ENCODE measurements at regions not wholly inside any gene's neighbourhood (a gene's known extent, or its start where the extent isn't known, plus 50 kb on each side); places are given as distances from the start of the nearest gene placed in this dataset.
"Not testable (repeated sequence)": the region's sequence is repeated elsewhere in the genome, so short reads cannot be mapped to it uniquely, and the experiment has no call there.

DNA sequence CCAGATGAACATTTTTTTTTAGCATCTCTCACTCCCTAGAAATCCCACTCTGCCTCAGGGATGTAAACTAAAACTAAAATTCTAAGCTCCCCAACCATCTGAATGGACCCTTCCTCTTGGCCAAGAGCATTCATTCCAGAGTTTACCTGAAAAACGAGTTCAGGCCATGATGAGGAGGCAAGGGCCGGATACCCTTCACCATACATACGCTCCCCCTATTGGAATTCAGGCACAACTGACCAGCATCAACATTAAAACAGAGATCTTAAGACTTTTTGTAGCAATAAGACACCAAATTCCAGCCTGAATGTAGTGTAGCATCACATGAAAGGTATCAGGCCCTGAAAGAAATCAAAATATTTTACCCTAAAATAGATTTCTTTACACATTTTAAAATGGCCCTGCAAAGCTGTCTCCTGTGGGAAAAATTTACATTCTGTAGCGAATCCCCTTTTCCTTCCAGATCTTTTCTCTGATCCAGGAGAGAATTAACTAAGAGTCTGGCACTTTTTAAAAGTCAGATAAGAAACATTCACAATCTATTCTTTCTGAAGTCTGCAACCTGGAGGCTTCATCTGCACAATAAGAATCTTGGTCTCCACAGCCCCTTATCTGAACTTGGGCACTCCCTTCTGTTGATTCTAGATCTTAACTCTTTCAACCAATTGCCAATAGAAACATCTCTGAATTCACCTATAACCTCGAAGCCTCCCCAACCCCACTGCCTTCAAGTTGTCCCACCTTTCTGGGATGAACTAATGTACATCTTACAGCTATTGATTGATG, 888.5 kb downstream of the UQCRFS1 start:
- Mint-ChIP-seq H3K4me1 (ENCODE audit: low read depth) (peaks cover 12% of the 10 kb centered on the region), H3K27ac (no peak overlapping the region), H3K36me3 (ENCODE audit: low read depth) (peaks cover 7% of the 10 kb centered on the region), H3K4me3 (no peak overlapping the region), H3K9me3 (peaks cover 6% of the 10 kb centered on the region), H3K27me3 (ENCODE audit: low read depth) (no peaks in the 10 kb centered on the region)

DNA sequence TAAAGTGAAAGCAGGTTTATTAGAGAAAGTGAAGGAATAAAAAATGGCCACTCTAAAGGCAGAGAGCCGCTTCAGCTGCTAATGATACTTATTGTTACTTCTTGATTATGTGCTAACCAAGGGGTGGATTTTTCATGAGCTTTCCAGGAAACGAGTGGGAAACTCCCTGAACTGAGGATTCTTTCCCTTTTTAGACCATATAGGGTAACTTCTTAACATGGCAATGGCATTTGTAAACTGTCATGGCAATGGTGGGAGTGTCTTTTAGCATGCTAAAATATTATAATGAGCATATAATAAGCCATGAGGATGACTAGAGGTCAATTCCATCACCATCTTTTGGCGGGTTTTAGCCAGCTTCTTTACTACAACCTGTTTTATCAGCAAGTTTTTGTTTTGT, 890.0 kb downstream of the UQCRFS1 start:
- peaks cover 12% of the 10 kb centered on the region for H3K4me1 Mint-ChIP-seq (ENCODE audit: low read depth)
- H3K36me3 Mint-ChIP-seq (ENCODE audit: low read depth), result no peaks in the 10 kb centered on the region
- no peak overlapping the region for H3K27ac Mint-ChIP-seq
- H3K27me3 Mint-ChIP-seq (ENCODE audit: low read depth), result no peaks in the 10 kb centered on the region
- H3K4me3 Mint-ChIP-seq, result no peak overlapping the region
- no peaks in the 10 kb centered on the region for H3K9me3 Mint-ChIP-seq

DNA sequence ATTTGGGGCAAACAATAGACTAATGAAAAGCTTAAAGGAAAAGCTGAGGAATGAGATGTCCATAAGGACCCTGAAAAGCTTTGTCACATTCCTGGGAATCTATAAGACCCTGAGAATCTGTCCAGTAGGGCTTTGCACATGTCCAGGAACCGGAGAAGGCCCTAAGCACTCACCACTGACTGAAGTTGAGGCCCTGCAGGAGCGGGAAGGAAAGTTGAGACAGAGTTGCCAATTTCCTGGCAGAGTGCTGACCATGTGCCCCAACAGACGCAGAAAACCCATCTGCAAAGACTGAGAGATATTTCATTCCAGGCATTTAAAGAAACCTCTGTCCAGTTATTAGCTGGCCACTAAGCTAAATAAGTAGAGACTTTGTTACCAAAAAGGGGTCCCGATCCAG, 890.5 kb downstream of the UQCRFS1 start:
- H3K9me3 Mint-ChIP-seq, result no peaks in the 10 kb centered on the region
- H3K4me3 Mint-ChIP-seq, result no peak overlapping the region
- no peak overlapping the region for H3K27ac Mint-ChIP-seq
- H3K36me3 Mint-ChIP-seq (ENCODE audit: low read depth), result no peaks in the 10 kb centered on the region
- no peaks in the 10 kb centered on the region for H3K27me3 Mint-ChIP-seq (ENCODE audit: low read depth)
- H3K4me1 Mint-ChIP-seq (ENCODE audit: low read depth), result peaks cover 12% of the 10 kb centered on the region

DNA sequence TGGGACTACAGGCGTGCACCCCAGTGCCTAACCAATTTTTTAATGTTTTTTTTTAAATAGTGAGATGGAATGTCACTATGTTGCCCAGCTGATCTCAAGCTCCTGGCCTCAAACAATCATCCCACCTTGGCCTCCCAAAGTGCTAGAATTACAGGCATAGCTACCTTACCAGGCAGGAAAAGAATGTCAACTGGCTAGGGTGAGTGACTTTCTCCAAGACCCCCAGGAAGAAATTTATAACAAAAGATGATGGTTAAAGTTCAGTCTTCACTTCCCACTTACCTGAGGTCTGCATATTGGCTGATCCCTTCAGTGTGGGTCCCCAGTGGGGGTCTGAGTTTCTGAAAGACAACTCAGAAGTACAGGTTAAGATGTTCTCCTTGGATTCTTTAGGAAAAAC, 893.0 kb downstream of the UQCRFS1 start:
- Mint-ChIP-seq H3K4me1 (ENCODE audit: low read depth) (no peaks in the 10 kb centered on the region), H3K27me3 (ENCODE audit: low read depth) (no peaks in the 10 kb centered on the region), H3K9me3 (no peaks in the 10 kb centered on the region), H3K36me3 (ENCODE audit: low read depth) (no peaks in the 10 kb centered on the region), H3K4me3 (no peak overlapping the region), H3K27ac (no peak overlapping the region)

DNA sequence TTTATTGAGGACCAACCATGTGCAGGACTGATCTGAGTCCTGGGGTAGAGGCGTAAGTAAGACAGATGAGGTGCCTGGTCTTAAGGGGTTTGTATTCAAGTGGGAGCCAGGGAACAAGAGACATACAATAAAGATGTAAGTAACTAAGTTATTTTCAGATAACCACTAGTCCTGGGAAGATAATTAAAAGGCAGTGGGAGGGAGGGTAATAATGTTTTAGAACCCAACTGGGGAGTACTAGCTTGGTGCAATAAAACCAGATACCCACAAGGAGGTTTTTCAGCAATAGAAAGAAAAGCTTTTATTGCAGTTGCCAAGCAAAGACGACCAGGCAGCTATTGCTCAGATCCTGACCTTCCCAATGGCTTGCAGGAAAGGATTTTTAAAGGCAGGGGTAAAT, 893.7 kb downstream of the UQCRFS1 start:
- Mint-ChIP-seq H3K27ac (no peak overlapping the region), H3K4me1 (ENCODE audit: low read depth) (no peaks in the 10 kb centered on the region), H3K4me3 (no peak overlapping the region), H3K36me3 (ENCODE audit: low read depth) (no peaks in the 10 kb centered on the region), H3K27me3 (ENCODE audit: low read depth) (no peaks in the 10 kb centered on the region), H3K9me3 (no peaks in the 10 kb centered on the region)

DNA sequence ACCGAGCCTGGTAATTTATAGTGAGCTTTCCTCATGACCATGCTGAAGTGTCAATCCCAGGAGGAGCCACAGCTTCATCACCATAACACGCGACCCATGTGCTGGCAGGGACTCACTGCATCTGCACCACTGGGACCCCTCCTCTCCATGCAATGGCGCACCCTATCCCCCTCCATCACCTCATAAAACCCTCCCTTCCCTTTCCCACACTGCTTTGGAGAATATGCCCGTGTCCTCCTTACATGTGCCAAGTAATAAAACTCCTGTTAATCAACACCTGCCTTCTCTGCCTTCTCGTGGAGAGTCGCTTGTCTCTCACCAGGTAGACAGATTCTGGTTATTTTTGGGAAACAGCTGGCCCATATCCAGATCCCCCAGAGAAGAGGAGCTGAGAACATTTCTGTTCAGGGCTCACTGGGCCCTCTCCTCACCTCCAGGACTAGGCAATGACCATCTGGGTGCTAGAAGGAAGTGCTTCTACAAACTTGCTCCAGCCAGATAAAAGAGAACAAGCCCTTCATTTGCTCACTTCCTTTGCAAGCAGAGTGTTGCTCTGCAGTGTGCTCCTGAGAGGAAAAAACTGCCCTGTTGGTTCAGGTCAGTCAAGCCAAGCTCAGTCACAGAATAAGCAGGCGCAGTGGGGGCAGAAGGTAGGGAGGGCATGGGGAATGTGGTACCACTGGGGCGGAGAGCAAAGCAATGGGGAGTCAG, 894.3 kb downstream of the UQCRFS1 start:
- Mint-ChIP-seq H3K36me3 (ENCODE audit: low read depth) (no peaks in the 10 kb centered on the region), H3K9me3 (no peaks in the 10 kb centered on the region), H3K4me3 (no peak overlapping the region), H3K4me1 (ENCODE audit: low read depth) (no peaks in the 10 kb centered on the region), H3K27ac (no peak overlapping the region), H3K27me3 (ENCODE audit: low read depth) (no peaks in the 10 kb centered on the region)

DNA sequence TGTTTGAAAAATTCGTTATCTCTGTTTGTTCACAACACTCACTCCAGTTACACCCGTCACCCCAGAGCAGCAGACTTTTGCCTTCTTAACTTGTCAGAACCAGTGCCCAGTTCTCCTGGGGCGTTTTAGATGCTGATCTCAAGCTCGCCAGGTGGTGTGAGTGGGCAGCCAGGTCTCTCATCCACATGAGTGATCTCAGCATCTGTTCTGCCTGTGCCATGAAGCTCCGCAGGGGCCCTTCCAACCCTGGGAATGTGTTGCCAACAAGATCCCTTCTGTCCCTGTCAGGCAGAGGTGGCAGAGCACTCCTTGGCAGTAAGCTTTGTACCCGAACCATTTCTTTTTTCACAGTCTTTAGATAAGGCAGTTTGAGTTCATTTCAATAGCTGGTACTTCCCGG, 896.5 kb downstream of the UQCRFS1 start:
- H3K9me3 Mint-ChIP-seq, result no peaks in the 10 kb centered on the region
- H3K27ac Mint-ChIP-seq, result no peak overlapping the region
- H3K36me3 Mint-ChIP-seq (ENCODE audit: low read depth), result peaks cover 3% of the 10 kb centered on the region
- H3K4me1 Mint-ChIP-seq (ENCODE audit: low read depth), result no peaks in the 10 kb centered on the region
- no peaks in the 10 kb centered on the region for H3K27me3 Mint-ChIP-seq (ENCODE audit: low read depth)
- H3K4me3 Mint-ChIP-seq, result no peak overlapping the region

DNA sequence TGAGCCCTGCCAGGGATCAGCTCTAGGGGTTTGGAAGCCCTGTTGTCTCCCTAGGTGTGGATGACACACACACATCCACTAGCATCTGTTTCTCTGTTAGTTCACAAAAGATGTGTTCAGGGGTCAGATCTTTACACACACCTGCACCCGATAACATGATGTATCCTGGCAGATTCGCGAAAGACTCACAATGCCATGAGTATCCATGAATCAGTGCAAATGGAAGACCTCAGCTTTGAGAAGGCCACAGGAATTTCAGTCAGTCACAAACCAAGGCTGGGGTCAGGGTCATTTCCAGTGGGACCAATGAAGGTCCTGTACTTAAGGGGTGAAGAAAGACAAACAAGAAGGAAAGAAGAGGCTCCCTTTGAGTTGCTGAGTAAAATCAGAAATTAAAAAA, 898.2 kb downstream of the UQCRFS1 start:
- Mint-ChIP-seq H3K36me3 (ENCODE audit: low read depth) (peaks cover 3% of the 10 kb centered on the region), H3K27me3 (ENCODE audit: low read depth) (no peaks in the 10 kb centered on the region), H3K9me3 (no peaks in the 10 kb centered on the region), H3K4me3 (no peak overlapping the region), H3K4me1 (ENCODE audit: low read depth) (no peaks in the 10 kb centered on the region), H3K27ac (no peak overlapping the region)

DNA sequence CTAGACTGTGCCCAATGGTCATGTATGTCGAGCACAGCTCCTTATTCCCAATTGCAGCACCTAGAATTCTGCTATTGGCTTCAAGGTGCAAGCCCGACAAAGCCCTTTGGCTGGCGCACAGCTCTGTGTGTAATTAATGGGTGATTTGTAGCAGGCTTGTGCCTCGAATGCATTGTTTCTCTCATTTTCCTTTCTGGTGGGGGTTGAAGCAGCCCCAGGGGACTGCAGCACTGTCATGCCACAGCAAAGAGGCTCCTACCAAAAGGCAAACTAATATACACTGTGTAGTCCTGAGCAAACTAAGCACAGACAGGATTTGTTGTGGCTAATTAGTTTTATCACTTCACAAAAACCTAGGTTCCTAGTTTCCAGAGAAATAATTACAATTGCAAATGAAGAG, 898.7 kb downstream of the UQCRFS1 start:
- H3K27me3 Mint-ChIP-seq (ENCODE audit: low read depth), result no peaks in the 10 kb centered on the region
- peaks cover 3% of the 10 kb centered on the region for H3K36me3 Mint-ChIP-seq (ENCODE audit: low read depth)
- H3K4me3 Mint-ChIP-seq, result no peak overlapping the region
- H3K4me1 Mint-ChIP-seq (ENCODE audit: low read depth), result no peaks in the 10 kb centered on the region
- no peaks in the 10 kb centered on the region for H3K9me3 Mint-ChIP-seq
- H3K27ac Mint-ChIP-seq, result no peak overlapping the region

DNA sequence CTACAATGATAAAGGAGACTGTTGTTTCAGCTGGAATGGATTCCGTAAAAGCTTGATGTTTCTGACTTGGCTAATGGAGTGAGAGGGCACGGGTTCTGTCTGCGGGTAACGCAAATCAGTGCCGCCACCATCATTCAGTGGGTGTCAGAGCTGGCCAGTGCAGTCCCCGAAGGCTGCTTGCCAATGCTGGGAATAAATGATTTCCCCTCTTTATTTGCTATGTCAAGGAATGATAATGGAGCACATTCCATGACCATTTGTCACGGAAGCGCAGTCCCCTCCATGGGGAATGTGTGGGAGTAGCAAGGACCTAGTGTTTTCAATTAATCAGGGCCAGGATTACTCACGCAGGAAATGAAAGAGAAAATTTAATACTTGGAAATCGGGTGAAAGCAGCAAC, 899.3 kb downstream of the UQCRFS1 start:
- H3K36me3 Mint-ChIP-seq (ENCODE audit: low read depth), result peaks cover 3% of the 10 kb centered on the region
- no peak overlapping the region for H3K27ac Mint-ChIP-seq
- no peaks in the 10 kb centered on the region for H3K9me3 Mint-ChIP-seq
- H3K4me1 Mint-ChIP-seq (ENCODE audit: low read depth), result no peaks in the 10 kb centered on the region
- no peak overlapping the region for H3K4me3 Mint-ChIP-seq
- no peaks in the 10 kb centered on the region for H3K27me3 Mint-ChIP-seq (ENCODE audit: low read depth)

DNA sequence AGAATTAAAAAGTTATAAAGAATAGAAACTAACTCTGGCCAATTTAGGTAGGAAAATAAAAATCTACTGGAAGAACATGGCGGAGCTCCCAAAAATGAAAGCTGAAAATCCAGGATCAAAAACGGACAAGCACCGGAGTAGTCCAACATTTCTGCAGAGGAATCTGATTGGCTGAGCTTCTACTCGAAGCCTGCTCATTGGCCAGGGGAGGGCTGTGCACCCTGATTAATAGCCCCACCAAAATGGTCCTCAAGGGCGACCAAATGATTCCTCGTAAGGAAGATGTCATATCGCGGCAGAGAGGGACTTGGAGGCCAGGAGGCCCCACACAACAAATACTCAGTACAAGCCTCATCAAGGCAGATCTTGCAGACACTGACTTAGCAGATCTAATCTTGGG, 900.7 kb downstream of the UQCRFS1 start:
- H3K27me3 Mint-ChIP-seq (ENCODE audit: low read depth), result no peaks in the 10 kb centered on the region
- no peaks in the 10 kb centered on the region for H3K9me3 Mint-ChIP-seq
- no peak overlapping the region for H3K27ac Mint-ChIP-seq
- H3K4me1 Mint-ChIP-seq (ENCODE audit: low read depth), result no peaks in the 10 kb centered on the region
- H3K36me3 Mint-ChIP-seq (ENCODE audit: low read depth), result peaks cover 3% of the 10 kb centered on the region
- H3K4me3 Mint-ChIP-seq, result no peak overlapping the region

DNA sequence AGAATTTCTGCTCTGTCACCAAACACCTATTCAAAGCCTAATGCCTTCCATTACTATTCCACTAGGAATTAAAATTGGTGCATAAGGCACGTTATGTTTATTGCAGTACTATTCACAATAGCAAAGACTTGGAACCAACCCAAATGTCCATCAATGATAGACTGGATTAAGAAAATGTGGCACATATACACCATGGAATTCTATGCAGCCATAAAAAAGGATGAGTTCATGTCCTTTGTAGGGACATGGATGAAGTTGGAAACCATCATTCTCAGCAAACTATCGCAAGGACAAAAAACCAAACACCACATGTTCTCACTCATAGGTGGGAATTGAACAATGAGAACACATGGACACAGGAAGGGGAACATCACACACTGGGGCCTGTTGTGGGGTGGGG, 902.1 kb downstream of the UQCRFS1 start:
- not testable (repeated sequence) for H3K4me1 Mint-ChIP-seq (ENCODE audit: low read depth); H3K27me3 Mint-ChIP-seq (ENCODE audit: low read depth); H3K27ac Mint-ChIP-seq; H3K4me3 Mint-ChIP-seq; H3K36me3 Mint-ChIP-seq (ENCODE audit: low read depth); H3K9me3 Mint-ChIP-seq

DNA sequence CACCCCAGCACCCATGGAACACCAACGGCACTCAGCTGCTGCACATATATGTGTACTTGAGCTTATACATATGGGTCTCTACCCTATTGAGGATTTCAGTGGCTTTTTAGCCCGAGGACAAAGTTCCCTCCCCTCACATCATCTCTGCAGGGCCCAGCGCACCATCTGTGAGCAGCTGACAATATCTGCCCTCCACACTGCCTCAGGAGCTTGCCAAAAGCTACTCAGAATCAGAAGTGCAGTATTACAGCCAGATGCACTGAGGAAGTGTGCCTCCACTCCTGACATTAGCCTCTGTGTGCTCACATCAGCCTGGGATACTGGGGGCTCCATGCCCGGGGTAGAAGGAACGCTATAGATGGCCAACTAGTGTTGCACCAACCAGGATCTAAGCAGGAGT, 903.9 kb downstream of the UQCRFS1 start:
- Mint-ChIP-seq H3K27ac (no peak overlapping the region), H3K4me3 (no peak overlapping the region), H3K27me3 (ENCODE audit: low read depth) (no peaks in the 10 kb centered on the region), H3K36me3 (ENCODE audit: low read depth) (peaks cover 3% of the 10 kb centered on the region), H3K4me1 (ENCODE audit: low read depth) (no peaks in the 10 kb centered on the region), H3K9me3 (no peaks in the 10 kb centered on the region)

DNA sequence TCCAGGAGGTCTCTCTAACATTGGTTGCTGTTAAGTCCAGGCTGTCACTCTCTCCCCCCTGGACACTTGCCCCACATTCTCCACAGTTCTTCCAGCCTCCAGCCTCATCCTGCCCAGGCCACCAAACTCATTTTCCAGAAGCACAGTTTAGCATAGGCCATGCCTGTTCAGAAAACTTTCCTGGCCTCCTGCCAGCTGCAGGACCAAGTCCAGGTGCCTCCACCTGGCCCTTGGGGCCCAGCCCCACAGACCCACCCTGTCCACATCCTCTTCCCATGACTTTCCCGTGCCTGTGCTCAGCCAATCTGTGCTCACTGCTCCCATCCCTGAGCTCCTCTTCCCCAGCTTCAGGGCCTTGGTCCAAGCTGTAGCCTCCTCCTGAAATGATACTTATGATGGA, 905.0 kb downstream of the UQCRFS1 start:
- H3K27me3 Mint-ChIP-seq (ENCODE audit: low read depth), result no peaks in the 10 kb centered on the region
- H3K36me3 Mint-ChIP-seq (ENCODE audit: low read depth), result peaks cover 3% of the 10 kb centered on the region
- H3K4me1 Mint-ChIP-seq (ENCODE audit: low read depth), result no peaks in the 10 kb centered on the region
- no peak overlapping the region for H3K27ac Mint-ChIP-seq
- no peak overlapping the region for H3K4me3 Mint-ChIP-seq
- H3K9me3 Mint-ChIP-seq, result no peaks in the 10 kb centered on the region

DNA sequence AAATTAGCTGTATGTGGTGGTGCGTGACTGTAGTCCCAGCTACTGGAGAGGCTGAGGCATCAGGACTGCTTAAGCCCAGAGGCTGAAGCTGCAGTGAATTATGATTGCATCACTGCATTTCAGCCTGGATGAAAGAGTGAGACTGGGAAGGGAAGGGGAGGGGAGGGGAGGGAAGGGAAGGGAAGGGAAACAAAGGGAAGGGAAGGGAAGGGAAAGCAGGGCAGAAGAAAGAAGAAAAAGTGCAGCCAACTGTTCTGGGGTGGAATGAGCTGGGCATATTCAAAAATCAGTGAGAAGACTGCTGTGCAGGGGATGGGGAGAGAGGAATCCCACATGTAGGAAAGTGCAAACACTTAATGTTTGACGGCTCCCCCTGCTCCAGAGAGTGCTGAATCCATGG, 905.5 kb downstream of the UQCRFS1 start:
- H3K4me1 Mint-ChIP-seq (ENCODE audit: low read depth), result no peaks in the 10 kb centered on the region
- no peak overlapping the region for H3K27ac Mint-ChIP-seq
- no peak overlapping the region for H3K4me3 Mint-ChIP-seq
- H3K9me3 Mint-ChIP-seq, result no peaks in the 10 kb centered on the region
- peaks cover 3% of the 10 kb centered on the region for H3K36me3 Mint-ChIP-seq (ENCODE audit: low read depth)
- H3K27me3 Mint-ChIP-seq (ENCODE audit: low read depth), result no peaks in the 10 kb centered on the region
